NT2/D1 (cell line): ENCODE measurements at regions not wholly inside any gene's neighbourhood (a gene's known extent, or its start where the extent isn't known, plus 50 kb on each side); places are given as distances from the start of the nearest gene placed in this dataset.

Source experiments
- DNase-seq: peaks from one replicate; pipeline ENCODE4 v3.0.0-alpha.2; 2011; ENCODE audit warnings: low read depth, low spot score
- H3K27me3 ChIP-seq: 2 replicates; pipeline ENCODE4 v1.6.0; 2011; ENCODE audit warnings: mild to moderate bottlenecking; ENCODE audit not compliant: insufficient read length, insufficient read depth
- H3K36me3 ChIP-seq: 2 replicates; pipeline ENCODE4 v1.6.1; 2011; ENCODE audit warnings: mild to moderate bottlenecking, low read length, mixed read lengths; ENCODE audit not compliant: insufficient read depth, insufficient read length
- H3K4me1 ChIP-seq: 2 replicates; pipeline ENCODE4 v1.5.1; 2011; ENCODE audit not compliant: insufficient read depth, insufficient read length
- H3K4me3 ChIP-seq: 2 replicates; pipeline ENCODE4 v1.5.1; 2011; ENCODE audit warnings: low read depth; ENCODE audit not compliant: insufficient read length
- H3K9ac ChIP-seq: 2 replicates; pipeline ENCODE4 v1.6.0; 2011; ENCODE audit warnings: low read depth; ENCODE audit not compliant: insufficient read length
- H3K9me3 ChIP-seq: 2 replicates; pipeline ENCODE4 v1.5.1; 2011; ENCODE audit warnings: mild to moderate bottlenecking, low read length; ENCODE audit not compliant: insufficient read depth
- SUZ12 ChIP-seq: IDR thresholded peaks from 2 replicates; pipeline ENCODE4 v1.6.1; 2011; ENCODE audit not compliant: insufficient read length, insufficient read depth; ENCODE audit errors: extremely low read depth
- YY1 ChIP-seq: IDR thresholded peaks from 2 replicates; pipeline ENCODE4 v1.6.1; 2011; ENCODE audit not compliant: insufficient read length, insufficient read depth
- ZNF274 ChIP-seq: IDR thresholded peaks from 2 replicates; pipeline ENCODE4 v1.6.1; 2011; ENCODE audit warnings: mild to moderate bottlenecking, low read depth, low read length

DNA sequence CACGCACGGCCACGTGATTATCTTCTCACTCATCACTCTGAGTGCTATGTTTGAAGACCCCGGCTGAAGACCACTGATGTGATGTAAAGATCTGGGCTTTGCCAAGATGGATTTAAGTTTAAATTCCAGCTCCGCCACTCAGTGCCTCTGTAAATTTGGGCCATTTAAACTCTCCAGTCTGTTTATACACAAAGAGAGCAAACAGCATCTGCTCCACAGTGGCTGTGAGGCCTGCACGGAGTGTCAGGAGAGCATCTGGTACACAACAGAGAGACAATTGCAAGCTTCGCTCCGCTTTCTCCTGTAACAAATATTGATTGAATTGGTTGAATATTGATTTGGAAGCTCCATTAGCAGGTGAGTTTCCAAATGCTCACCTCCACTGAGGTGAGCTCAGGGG lies 80.5 kb upstream of the FRMD1 start:
- H3K9ac ChIP-seq: no peak overlapping the region
- H3K36me3 ChIP-seq: no peaks in the 10 kb centered on the region
- DNase-seq: no peak
- H3K4me1 ChIP-seq: peaks cover 8% of the 10 kb centered on the region
- no peaks in the 10 kb centered on the region for H3K9me3 ChIP-seq
- TF ChIP-seq ZNF274 (no peak), SUZ12 (no peak), YY1 (no peak)
- no peaks in the 10 kb centered on the region for H3K27me3 ChIP-seq
- no peak overlapping the region for H3K4me3 ChIP-seq

DNA sequence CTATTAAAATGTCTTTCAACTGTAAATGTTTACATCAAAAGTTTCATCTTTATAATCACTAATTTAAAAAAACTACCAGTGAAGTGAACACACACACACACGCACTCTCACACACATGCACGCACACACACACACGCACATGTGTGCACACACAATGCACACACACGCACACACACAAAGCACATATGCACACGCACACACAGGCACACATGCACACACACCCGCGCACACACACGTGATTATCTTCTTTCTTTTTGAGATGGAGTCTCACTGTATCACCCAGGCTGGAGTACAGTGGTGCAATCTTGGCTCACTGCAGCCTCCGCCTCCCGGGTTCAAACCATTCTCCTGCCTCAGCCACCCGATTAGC lies 80.0 kb upstream of the FRMD1 start:
- no peak overlapping the region for H3K4me3 ChIP-seq
- no peaks in the 10 kb centered on the region for H3K36me3 ChIP-seq
- no peak for DNase-seq
- peaks cover 8% of the 10 kb centered on the region for H3K4me1 ChIP-seq
- no peaks in the 10 kb centered on the region for H3K27me3 ChIP-seq
- TF ChIP-seq ZNF274 (no peak), YY1 (no peak), SUZ12 (no peak)
- H3K9ac ChIP-seq: no peak overlapping the region
- H3K9me3 ChIP-seq: no peaks in the 10 kb centered on the region

DNA sequence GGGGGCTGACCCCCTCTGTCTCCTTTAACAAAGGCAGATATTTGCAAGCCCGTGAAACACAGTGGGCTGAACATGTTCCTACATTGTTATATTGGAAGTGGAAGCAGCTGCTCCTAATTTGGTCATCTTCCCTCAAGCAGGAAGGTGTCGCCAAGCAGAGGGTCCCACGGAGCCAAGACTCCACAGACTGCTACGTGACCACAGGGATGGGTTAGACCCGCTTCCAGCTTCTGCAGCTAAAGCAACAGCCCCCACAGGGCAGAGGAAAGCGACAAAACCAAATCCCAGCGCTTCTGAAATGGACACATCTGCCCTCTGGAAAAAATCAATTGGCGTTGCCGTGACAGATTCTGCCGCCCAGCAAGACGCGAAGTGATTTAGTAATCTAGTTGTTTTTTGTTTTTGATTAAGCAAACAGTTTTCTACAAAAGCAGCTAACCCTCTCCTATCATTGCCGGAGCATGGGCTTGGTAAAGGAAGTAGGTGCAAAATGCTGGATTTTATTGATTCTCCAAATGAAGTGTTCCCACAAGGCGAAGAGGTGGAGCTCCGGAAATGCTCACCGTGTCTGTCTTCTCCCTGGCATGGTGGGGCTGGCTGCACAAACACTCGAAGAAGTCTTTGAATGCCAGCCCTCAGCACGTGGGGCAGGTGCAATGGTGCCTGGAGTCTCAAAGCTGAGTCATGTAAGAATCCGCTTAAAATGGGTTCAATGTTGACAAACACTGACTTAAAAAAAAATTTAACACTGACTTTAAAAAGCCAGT lies 79.4 kb upstream of the FRMD1 start:
- H3K4me3 ChIP-seq: no peak overlapping the region
- no peak for DNase-seq
- no peaks in the 10 kb centered on the region for H3K36me3 ChIP-seq
- TF ChIP-seq YY1: no peak
- TF ChIP-seq ZNF274: no peak
- no peak for TF ChIP-seq SUZ12
- no peak overlapping the region for H3K9ac ChIP-seq
- H3K9me3 ChIP-seq: no peaks in the 10 kb centered on the region
- H3K4me1 ChIP-seq: peaks cover 8% of the 10 kb centered on the region
- H3K27me3 ChIP-seq: no peaks in the 10 kb centered on the region

DNA sequence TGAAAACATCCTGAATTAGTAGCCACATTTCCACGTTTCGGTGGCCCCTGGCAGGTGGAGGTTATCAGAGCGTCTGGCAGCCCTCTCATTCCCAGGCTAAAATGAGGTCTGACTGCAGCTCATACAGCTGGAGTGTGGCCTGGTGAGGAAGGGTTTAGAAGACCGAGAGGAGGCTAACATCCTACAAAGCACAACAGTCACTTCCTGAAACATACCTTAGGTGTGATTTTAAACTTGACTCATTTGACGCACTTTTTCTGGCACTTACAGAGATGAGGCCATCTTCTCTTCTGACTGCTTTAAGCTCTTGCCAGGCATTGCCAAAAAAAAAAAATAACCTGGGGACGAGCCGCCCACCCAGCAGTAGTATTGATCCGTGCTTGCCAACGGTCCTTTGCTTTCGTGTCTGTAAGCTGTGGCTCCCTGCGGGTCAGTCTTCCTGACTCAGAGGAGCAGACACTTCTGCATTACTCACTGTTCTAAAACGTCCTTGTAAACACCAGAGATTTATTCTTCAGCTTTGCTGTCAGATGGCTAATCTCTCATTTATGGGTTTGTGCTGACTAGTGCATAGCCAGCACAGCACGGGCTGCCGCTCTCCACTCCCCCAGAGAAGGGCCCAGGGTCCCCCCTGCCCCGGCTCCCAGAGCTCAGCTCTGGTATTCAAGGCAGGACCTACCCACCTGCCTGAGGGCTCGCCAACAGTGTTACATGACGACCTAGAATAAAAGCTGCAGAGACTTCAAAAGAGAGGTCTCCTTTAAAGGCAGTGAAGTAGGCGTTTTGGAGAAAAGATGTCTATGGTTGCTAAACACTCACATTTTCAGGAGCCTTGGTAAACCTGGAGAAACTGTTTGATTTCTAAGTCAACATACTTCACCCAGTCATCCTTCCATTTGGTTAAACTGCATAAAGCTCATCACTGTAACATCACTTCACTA lies 78.5 kb upstream of the FRMD1 start:
- Histone ChIP-seq H3K4me3 (no peak overlapping the region), H3K9me3 (no peaks in the 10 kb centered on the region), H3K4me1 (peaks cover 8% of the 10 kb centered on the region), H3K27me3 (no peaks in the 10 kb centered on the region), H3K9ac (peak overlapping the region; percentile 50), H3K36me3 (no peaks in the 10 kb centered on the region)
- no peak for DNase-seq
- no peak for TF ChIP-seq SUZ12
- TF ChIP-seq ZNF274: no peak
- no peak for TF ChIP-seq YY1

DNA sequence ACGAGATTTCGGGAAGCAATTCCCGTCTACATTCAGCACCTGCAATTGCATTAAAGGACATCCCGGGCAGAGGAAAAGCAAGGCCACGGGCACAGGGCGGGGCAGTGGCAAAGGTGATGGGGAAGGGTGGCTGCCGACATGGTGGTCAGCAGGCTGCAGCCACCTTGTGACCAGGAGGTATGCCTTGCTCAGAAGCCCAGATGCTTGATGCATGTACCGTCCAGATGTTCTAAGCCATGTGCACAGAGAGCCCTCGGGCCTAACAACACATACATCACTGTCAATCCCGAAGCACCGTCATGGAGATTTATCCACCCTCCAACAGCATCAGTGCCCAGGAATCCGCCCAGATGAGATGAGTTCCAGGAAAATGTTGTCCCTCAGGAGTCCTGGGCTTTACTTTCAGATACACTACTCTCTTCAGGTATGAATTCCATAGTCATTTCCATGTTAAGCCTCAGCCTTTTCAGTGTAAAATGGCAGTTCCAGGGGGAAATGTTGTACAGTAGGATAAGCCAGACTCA lies 77.8 kb upstream of the FRMD1 start:
- TF ChIP-seq ZNF274 (no peak), SUZ12 (no peak), YY1 (no peak)
- peak overlapping the region; percentile 50 for H3K9ac ChIP-seq

DNA sequence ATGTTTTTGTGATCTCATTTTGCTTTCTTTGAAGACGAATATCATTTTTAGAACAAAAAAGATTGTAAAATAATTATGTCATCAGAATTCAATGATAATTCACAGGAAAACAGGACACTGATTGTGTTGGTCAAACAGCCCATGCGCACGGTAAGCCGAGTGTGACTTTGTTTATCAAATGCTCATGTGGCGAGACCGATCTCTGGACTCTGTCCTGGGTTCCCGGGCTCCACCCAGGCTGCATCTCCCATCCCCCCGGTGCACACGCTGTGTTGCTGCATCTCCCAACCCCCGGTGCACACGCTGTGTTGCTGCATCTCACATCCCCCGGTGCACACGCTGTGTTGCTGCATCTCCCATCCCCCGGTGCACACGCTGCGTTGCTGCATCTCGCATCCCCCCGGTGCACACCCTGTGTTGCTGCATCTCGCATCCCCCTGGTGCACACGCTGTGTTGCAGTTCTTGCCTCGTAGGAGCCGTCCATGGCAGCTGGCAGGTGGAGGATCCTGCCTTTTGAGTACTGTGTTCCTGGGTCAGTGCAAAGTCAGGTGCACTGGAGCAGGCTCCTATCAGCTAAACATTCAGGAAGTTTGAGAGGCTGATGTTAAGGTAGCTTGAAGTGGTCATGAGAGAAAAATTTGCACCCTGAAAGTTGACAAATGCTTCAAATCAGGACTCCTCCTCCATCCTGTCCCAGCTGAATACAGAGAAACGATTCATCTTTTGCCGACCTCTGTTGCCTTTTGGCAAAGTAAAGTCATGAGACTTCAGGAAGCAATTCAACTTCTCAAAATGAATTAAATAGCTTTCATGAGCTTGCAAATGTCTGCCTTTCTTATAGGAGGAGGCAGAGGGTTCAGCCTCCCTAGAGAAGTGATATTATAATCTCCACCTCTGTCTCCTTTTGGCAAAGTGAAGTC lies 77.1 kb upstream of the FRMD1 start:
- H3K4me3 ChIP-seq: no peak overlapping the region
- H3K9ac ChIP-seq: no peak overlapping the region
- DNase-seq: no peak
- H3K9me3 ChIP-seq: no peaks in the 10 kb centered on the region
- no peaks in the 10 kb centered on the region for H3K27me3 ChIP-seq
- peaks cover 8% of the 10 kb centered on the region for H3K4me1 ChIP-seq
- TF ChIP-seq SUZ12 (no peak), YY1 (no peak), ZNF274 (no peak)
- H3K36me3 ChIP-seq: no peaks in the 10 kb centered on the region

More for the DNA sequence above, 77.8 kb upstream of the FRMD1 start:
- H3K27me3 ChIP-seq: no peaks in the 10 kb centered on the region
- H3K9me3 ChIP-seq: no peaks in the 10 kb centered on the region
- H3K36me3 ChIP-seq: no peaks in the 10 kb centered on the region
- no peak overlapping the region for H3K4me3 ChIP-seq
- H3K4me1 ChIP-seq: peaks cover 8% of the 10 kb centered on the region
- no peak for DNase-seq
